Endodermal cell (in vitro differentiated cells): ENCODE measurements at regions not wholly inside any gene's neighbourhood (a gene's known extent, or its start where the extent isn't known, plus 50 kb on each side); places are given as distances from the start of the nearest gene placed in this dataset.

ENCODE experiments used
- DNase-seq: peaks from one replicate; pipeline ENCODE4 v3.0.0-alpha.2; 2017
- H3K27ac ChIP-seq: 2 replicates; pipeline ENCODE4 v1.5.1; 2013; ENCODE audit warnings: mild to moderate bottlenecking, low read depth, low read length, moderate library complexity
- H3K27me3 ChIP-seq: 2 replicates; pipeline ENCODE4 v1.6.1; 2013; ENCODE audit warnings: mild to moderate bottlenecking, low read length, moderate library complexity; ENCODE audit not compliant: insufficient read depth, control insufficient read depth, poor library complexity, severe bottlenecking
- H3K36me3 ChIP-seq: 2 replicates; pipeline ENCODE4 v1.7.0; 2013; ENCODE audit warnings: mild to moderate bottlenecking, low read length, moderate library complexity; ENCODE audit not compliant: control insufficient read depth, insufficient read depth
- H3K4me1 ChIP-seq: one replicate; pipeline ENCODE4 v1.7.0; 2013; ENCODE audit warnings: low read length; ENCODE audit not compliant: control insufficient read depth, insufficient read depth
- H3K4me3 ChIP-seq: 2 replicates; pipeline ENCODE4 v1.5.1; 2013; ENCODE audit warnings: mild to moderate bottlenecking, low read length, moderate library complexity
- H3K9ac ChIP-seq: 2 replicates; pipeline ENCODE4 v1.6.1; 2013; ENCODE audit warnings: mild to moderate bottlenecking, low read length, moderate library complexity; ENCODE audit not compliant: poor library complexity, severe bottlenecking; ENCODE audit errors: extremely low read depth
- H3K9me3 ChIP-seq: 2 replicates; pipeline ENCODE4 v1.6.1; 2013; ENCODE audit warnings: mild to moderate bottlenecking, low read length, moderate library complexity; ENCODE audit not compliant: control insufficient read depth
- H3K27ac Mint-ChIP-seq: 2 replicates; pipeline ENCODE4 v1.8.0; 2020; ENCODE audit warnings: mixed read lengths
- H3K27me3 Mint-ChIP-seq: 2 replicates; pipeline ENCODE4 v1.8.0; 2021; ENCODE audit warnings: mild to moderate bottlenecking, mixed read lengths; ENCODE audit not compliant: insufficient read depth
- H3K36me3 Mint-ChIP-seq: 2 replicates; pipeline ENCODE4 v1.8.0; 2020; ENCODE audit warnings: low read depth, mixed read lengths
- H3K4me1 Mint-ChIP-seq: 2 replicates; pipeline ENCODE4 v1.8.0; 2020; ENCODE audit warnings: mixed read lengths
- H3K4me3 Mint-ChIP-seq: 2 replicates; pipeline ENCODE4 v1.8.0; 2020; ENCODE audit warnings: mild to moderate bottlenecking, moderate library complexity, mixed read lengths
- H3K9me3 Mint-ChIP-seq: 2 replicates; pipeline ENCODE4 v1.8.0; 2020; ENCODE audit warnings: mild to moderate bottlenecking, mixed read lengths
- CTCF ChIP-seq: fragments of 200-600 bp; sonication (generic); conservative IDR thresholded peaks from 2 replicates; pipeline ENCODE4 v1.5.0; 2021; ENCODE audit warnings: antibody characterized with exemption, mild to moderate bottlenecking
- WGBS, 2 experiments: methylation state at CpG; one replicate each; pipeline versions ENCODE4 v1.1.5 to v1.1.7; 2013; ENCODE audit warnings: missing lambda C conversion rate in 2 of 2, mixed read lengths in 1 of 2; ENCODE audit not compliant: insufficient coverage in 1 of 2, insufficient read length in 1 of 2; 5-methylcytosine and 5-hydroxymethylcytosine counted together

- TF ChIP-seq CTCF, result no peak
- peaks cover 10% of the 10 kb centered on the region for H3K36me3 Mint-ChIP-seq
- Histone ChIP-seq H3K9me3 (no peaks in the 10 kb centered on the region), H3K4me3 (no peak overlapping the region), H3K4me1 (no peaks in the 10 kb centered on the region), H3K27ac (no peak overlapping the region), H3K27me3 (no peaks in the 10 kb centered on the region), H3K9ac (no peak overlapping the region), H3K36me3 (no peaks in the 10 kb centered on the region)
- no peak for DNase-seq
- no peak overlapping the region for H3K4me3 Mint-ChIP-seq
- WGBS, 2 experiments, result 93 to 100% methylated on average over 1 to 9 of the region's 10 CpGs
- H3K27ac Mint-ChIP-seq, result no peak overlapping the region
- H3K4me1 Mint-ChIP-seq, result peaks cover 9% of the 10 kb centered on the region
- peaks cover 27% of the 10 kb centered on the region for H3K9me3 Mint-ChIP-seq
- H3K27me3 Mint-ChIP-seq, result no peaks in the 10 kb centered on the region
Observed at GRCh38 chr11:70933981-70934583, 318.3 kb downstream of the SHANK2 start.

- peaks cover 9% of the 10 kb centered on the region for H3K4me1 Mint-ChIP-seq
- Histone ChIP-seq H3K27ac (no peak overlapping the region), H3K9ac (no peak overlapping the region), H3K27me3 (no peaks in the 10 kb centered on the region), H3K36me3 (no peaks in the 10 kb centered on the region), H3K4me1 (no peaks in the 10 kb centered on the region), H3K9me3 (no peaks in the 10 kb centered on the region), H3K4me3 (no peak overlapping the region)
- H3K27me3 Mint-ChIP-seq, result no peaks in the 10 kb centered on the region
- DNase-seq, result no peak
- H3K4me3 Mint-ChIP-seq, result no peak overlapping the region
- peaks cover 5% of the 10 kb centered on the region for H3K36me3 Mint-ChIP-seq
- 89% methylated on average over 11 to 13 of the region's 13 CpGs for WGBS, 2 experiments
- TF ChIP-seq CTCF, result no peak
- H3K9me3 Mint-ChIP-seq, result peaks cover 25% of the 10 kb centered on the region
- no peak overlapping the region for H3K27ac Mint-ChIP-seq
Observed at GRCh38 chr11:70935006-70935768, 317.2 kb downstream of the SHANK2 start.

GRCh38 chr11:70942593-70942992, 309.8 kb downstream of the SHANK2 start:
- H3K9me3 ChIP-seq, result peaks cover 27% of the 10 kb centered on the region
- peak; percentile 78 for DNase-seq
- peaks cover 21% of the 10 kb centered on the region for H3K36me3 Mint-ChIP-seq
- H3K4me3 ChIP-seq, result no peak overlapping the region
- TF ChIP-seq CTCF, result peak; percentile 73
- no peaks in the 10 kb centered on the region for H3K4me1 ChIP-seq
- H3K9ac ChIP-seq, result no peak overlapping the region
- H3K27ac ChIP-seq, result no peak overlapping the region
- no peaks in the 10 kb centered on the region for H3K36me3 ChIP-seq
- no peaks in the 10 kb centered on the region for H3K27me3 Mint-ChIP-seq
- peaks cover 41% of the 10 kb centered on the region for H3K9me3 Mint-ChIP-seq
- no peak overlapping the region for H3K4me3 Mint-ChIP-seq
- H3K4me1 Mint-ChIP-seq, result no peaks in the 10 kb centered on the region
- H3K27ac Mint-ChIP-seq, result no peak overlapping the region
- no peaks in the 10 kb centered on the region for H3K27me3 ChIP-seq
- WGBS, 2 experiments, result 60 to 88% methylated on average over 1 of the region's 1 CpG
